ENCODE measurements at regions not wholly inside any gene's neighbourhood (a gene's known extent, or its start where the extent isn't known, plus 50 kb on each side); places are given as distances from the start of the nearest gene placed in this dataset.
"Not testable (repeated sequence)": the region's sequence is repeated elsewhere in the genome, so short reads cannot be mapped to it uniquely, and the experiment has no call there.

DNA sequence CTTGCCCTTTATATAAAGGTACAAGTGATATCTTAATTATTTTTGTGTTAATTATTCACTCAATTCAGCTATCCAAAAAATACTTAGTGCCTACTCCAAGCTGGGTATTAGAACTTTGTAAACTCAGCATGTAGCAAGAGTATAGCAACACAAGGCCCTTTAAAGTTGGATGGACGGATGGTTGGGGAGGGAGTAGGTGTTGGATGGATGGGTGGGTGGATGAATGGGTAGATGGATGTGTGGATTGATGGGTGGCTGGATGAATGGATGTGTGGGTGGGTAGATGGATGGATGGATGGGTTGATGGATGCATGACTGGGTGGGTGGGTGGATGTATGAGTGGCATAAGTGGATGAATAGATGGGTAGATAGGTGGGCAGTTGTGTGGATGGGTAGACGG is 211.5 kb downstream of the BANP start:
- TF ChIP-seq, protein P1, sequence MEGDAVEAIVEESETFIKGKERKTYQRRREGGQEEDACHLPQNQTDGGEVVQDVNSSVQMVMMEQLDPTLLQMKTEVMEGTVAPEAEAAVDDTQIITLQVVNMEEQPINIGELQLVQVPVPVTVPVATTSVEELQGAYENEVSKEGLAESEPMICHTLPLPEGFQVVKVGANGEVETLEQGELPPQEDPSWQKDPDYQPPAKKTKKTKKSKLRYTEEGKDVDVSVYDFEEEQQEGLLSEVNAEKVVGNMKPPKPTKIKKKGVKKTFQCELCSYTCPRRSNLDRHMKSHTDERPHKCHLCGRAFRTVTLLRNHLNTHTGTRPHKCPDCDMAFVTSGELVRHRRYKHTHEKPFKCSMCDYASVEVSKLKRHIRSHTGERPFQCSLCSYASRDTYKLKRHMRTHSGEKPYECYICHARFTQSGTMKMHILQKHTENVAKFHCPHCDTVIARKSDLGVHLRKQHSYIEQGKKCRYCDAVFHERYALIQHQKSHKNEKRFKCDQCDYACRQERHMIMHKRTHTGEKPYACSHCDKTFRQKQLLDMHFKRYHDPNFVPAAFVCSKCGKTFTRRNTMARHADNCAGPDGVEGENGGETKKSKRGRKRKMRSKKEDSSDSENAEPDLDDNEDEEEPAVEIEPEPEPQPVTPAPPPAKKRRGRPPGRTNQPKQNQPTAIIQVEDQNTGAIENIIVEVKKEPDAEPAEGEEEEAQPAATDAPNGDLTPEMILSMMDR (conservative IDR thresholded peaks at IDR 0.05), result not testable (repeated sequence)
- not testable (repeated sequence) for TF ChIP-seq ZFX (IDR thresholded peaks at IDR 0.05)
